Fibroblast of pulmonary artery (primary cell): ENCODE measurements at regions not wholly inside any gene's neighbourhood (a gene's known extent, or its start where the extent isn't known, plus 50 kb on each side); places are given as distances from the start of the nearest gene placed in this dataset.

Source experiments
- DNase-seq: peaks from one replicate; pipeline ENCODE4 v3.0.0-alpha.2; 2010; ENCODE audit warnings: low read depth
- H3K4me3 ChIP-seq: replicated peaks from 2 replicates; pipeline ENCODE4 v1.5.1; 2011; ENCODE audit warnings: low read depth, mild to moderate bottlenecking, control low read depth, low read length, moderate library complexity
- TF ChIP-seq, protein P1 (sequence below): IDR thresholded peaks from 2 replicates; pipeline ENCODE4 v1.5.1; 2011; ENCODE audit warnings: mild to moderate bottlenecking, control low read depth, low read length, inconsistent platforms; ENCODE audit errors: missing control alignments

DNA sequence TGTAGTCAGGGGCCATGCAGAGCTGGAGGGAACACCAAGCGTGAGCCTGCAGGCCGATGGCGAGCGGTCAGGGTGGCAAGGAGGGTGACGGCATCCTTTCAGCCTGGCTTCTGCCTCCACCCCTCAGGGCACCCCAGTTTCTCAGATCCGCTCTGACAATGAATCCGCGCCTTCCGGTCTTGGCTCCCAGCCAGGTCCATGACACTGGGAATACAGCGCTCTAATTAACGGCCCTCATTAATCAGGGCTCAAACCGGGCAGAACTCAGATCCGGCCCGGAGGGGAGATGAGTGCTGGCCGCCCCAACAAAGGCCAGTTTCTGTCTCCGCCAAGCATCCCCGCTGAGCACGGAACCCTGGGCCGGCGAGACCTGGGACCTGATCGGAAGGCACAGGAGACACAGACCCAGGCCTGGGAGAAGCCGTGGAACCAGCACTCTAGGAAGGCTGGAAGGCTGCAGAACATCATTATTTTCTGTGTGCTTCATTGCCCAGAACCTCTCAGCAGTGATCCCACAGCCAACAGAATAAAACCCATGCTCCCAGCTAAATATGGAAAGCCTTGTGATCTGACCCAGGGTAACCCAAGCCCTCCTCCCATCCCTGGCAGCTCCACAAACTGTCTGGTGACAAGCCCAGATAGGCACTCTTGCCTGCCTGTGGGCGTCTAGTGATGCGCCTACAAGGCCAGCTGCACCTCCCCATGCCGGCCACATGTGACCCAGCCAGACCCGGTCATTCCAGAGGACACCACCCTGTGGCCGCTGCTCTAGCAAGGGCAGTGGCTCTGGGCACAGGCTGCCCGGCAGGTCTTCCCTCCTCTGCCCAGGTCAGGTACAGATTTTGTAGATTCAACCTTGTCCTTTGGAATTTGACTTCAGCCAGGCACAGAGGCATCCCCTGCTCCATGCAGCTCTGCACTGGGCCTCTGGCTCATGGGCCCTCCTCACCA is 438.7 kb upstream of the MYT1L start:
- H3K4me3 ChIP-seq, result no peak overlapping the region
- TF ChIP-seq, protein P1, sequence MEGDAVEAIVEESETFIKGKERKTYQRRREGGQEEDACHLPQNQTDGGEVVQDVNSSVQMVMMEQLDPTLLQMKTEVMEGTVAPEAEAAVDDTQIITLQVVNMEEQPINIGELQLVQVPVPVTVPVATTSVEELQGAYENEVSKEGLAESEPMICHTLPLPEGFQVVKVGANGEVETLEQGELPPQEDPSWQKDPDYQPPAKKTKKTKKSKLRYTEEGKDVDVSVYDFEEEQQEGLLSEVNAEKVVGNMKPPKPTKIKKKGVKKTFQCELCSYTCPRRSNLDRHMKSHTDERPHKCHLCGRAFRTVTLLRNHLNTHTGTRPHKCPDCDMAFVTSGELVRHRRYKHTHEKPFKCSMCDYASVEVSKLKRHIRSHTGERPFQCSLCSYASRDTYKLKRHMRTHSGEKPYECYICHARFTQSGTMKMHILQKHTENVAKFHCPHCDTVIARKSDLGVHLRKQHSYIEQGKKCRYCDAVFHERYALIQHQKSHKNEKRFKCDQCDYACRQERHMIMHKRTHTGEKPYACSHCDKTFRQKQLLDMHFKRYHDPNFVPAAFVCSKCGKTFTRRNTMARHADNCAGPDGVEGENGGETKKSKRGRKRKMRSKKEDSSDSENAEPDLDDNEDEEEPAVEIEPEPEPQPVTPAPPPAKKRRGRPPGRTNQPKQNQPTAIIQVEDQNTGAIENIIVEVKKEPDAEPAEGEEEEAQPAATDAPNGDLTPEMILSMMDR, result no peak
- DNase-seq, result no peak

DNA sequence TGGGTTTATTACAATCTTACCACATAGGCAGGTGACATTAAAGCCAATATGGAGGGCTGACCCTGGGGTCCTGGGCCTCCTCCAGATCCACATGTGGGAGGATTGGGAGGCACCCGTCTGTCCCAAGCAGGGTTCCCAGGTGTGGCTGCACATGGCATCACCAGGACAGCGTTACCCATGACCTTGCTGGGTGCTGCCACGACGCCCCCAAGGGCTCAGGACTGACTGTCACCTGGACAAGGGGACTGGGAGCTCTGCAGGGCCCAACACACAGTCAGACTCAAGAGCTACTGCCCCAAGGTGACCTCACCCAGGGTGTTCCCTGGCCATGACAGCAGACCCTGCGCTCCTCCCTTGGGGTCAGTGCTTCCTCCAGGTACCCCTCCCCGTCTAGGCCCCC is 437.4 kb upstream of the MYT1L start:
- no peak for DNase-seq
- TF ChIP-seq, protein P1, result no peak
- no peak overlapping the region for H3K4me3 ChIP-seq

DNA sequence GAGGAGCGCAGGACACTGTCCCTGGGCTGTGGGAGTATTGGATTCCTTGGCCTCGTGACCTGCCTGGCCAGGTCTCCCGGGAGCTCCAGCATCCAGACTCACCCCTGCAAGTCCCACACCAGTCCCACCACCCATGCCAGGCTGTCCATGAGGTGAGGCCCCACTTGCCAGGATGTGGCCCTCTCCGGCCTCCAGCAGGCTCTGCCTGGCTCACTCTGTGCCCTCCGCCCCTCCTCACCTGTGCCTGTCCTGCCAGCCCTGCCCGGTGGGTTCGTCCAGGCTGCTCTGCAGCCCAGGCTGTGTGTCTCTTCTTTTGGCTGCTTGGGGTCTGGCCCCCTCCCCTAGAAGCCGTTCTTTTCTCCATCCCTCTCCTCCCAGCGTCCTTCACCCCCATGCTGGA is 436.8 kb upstream of the MYT1L start:
- TF ChIP-seq, protein P1, result no peak
- H3K4me3 ChIP-seq, result no peak overlapping the region
- DNase-seq, result no peak

DNA sequence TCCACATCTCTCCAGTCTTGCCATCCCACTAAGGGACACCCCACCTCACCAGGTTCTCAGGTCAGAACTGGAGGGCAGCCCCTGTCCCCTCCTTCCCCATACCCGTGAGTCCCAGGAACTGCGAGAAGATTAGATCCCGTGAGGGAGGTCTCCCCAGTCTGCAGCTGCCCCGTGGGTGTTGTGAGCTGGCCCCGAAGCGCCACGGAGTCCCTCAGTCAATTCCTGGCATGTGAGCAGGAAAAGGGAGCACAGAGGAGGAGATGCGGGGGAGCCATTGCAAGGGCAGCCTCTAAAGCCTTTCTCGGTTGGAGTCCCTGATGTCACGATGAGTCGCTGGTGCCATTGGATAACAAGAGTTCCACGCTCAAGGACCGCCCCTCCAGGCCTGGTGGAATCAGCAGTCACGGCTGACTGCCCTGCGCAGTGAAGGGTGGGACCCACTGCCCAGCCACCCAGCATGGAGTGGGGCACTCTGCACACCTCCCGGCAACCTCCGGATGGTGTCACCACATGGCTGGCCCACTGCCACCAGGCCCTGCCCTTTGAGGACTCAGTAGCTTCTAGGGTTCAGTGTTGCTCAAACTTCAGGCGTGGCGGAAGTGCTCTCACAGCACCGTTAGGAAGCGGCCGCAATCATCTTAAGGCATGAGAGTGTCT is 434.9 kb upstream of the MYT1L start:
- TF ChIP-seq, protein P1, result no peak
- H3K4me3 ChIP-seq, result no peak overlapping the region
- DNase-seq, result no peak

DNA sequence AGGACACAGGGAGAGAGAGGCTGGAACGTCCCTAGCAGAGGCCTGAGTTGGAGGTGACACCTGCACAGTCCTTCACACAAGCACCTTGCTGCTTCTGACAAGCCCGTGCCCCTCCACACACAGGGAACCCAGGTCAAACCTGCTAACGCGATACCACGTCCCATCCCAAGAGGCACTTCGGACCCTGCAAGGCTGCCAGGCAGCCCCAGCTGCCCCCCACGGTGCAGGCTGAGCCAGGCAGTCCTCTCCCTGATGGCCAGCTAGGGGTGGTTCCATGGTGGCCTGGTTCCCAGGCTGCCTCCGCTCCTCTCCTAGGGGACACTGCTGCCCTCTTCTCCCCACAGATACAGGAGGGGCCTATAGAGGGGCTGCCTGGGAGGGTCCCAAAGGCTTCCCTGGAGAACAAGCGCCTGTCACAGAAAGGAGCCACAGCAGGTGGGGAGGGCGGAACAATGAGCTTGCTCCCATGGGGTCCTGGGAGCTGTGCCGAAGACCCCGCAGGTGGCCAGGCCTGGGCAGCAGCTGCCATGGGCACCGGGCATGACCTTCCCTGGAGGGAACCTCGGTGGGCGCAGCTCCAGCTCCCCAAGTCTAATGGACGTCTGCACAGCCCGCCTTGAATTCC is 434.2 kb upstream of the MYT1L start:
- TF ChIP-seq, protein P1, result no peak
- no peak overlapping the region for H3K4me3 ChIP-seq
- no peak for DNase-seq

DNA sequence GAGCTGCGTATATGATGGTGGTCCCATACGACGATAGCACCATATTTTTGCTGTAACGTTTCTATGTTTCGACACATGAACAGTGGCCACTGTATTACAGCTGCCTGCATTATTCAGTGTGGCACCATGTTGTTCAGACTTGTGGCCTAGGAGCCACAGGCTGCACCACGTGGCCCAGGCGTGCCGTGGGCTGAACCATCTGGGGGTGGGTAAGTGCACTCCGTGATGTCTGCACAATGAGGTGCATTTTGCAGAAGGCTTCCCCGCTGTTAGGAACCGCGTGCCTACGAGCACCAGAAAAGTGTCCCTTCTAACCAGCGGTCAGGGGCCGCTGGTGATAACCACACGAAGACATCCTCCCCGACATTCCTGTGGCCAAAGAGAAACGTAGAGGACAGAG is 433.7 kb upstream of the MYT1L start:
- no peak for DNase-seq
- TF ChIP-seq, protein P1, result no peak
- no peak overlapping the region for H3K4me3 ChIP-seq
